Adrenal gland (tissue), 5 donors: ENCODE measurements at regions not wholly inside any gene's neighbourhood (a gene's known extent, or its start where the extent isn't known, plus 50 kb on each side); places are given as distances from the start of the nearest gene placed in this dataset.
"Not testable (repeated sequence)": the region's sequence is repeated elsewhere in the genome, so short reads cannot be mapped to it uniquely, and the experiment has no call there.

ENCODE experiments used
- POLR2A ChIP-seq, 2 donors: fragments of 450-650 bp; IDR thresholded peaks; one replicate each; pipeline ENCODE4 v1.6.1; 2017; ENCODE audit warnings: antibody characterized with exemption in 2 of 2, mild to moderate bottlenecking in 2 of 2, moderate library complexity in 1 of 2
- TF ChIP-seq, protein P1 (sequence below), 6 experiments: fragments of 450-650 bp in 4 of 6; fragments of 200-600 bp in 2 of 6; sonication (generic) in 1 of 6; IDR thresholded peaks; 1 replicate in 5 of 6; 2 replicates in 1 of 6; pipeline versions ENCODE4 v1.5.1 to v1.8.0; 2016 to 2021; ENCODE audit warnings: antibody characterized with exemption in 6 of 6, mild to moderate bottlenecking in 2 of 6, moderate library complexity in 1 of 6
- donor health status: DM: no; HTN: no; CAD: no.

DNA sequence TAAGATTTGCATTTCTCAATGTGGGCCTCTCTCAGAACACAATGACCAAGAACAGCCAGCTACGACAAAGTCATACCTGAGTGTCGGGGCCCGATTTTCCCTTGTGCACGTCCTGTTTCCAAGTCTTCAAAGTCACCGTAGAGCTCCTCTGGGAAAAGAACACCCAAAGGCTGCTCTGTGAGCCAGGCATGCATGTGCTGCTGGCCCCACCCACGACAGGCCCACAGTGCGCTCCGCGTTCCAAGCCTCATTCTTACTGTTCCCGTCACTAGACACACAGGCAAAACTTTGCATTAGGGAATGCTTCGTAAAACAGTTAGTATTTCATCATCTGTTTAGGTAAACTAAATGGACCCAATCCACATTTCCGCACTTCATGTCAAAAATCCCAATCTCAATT is 1905.1 kb downstream of the FOXD4L5 start:
- TF ChIP-seq, protein P1, sequence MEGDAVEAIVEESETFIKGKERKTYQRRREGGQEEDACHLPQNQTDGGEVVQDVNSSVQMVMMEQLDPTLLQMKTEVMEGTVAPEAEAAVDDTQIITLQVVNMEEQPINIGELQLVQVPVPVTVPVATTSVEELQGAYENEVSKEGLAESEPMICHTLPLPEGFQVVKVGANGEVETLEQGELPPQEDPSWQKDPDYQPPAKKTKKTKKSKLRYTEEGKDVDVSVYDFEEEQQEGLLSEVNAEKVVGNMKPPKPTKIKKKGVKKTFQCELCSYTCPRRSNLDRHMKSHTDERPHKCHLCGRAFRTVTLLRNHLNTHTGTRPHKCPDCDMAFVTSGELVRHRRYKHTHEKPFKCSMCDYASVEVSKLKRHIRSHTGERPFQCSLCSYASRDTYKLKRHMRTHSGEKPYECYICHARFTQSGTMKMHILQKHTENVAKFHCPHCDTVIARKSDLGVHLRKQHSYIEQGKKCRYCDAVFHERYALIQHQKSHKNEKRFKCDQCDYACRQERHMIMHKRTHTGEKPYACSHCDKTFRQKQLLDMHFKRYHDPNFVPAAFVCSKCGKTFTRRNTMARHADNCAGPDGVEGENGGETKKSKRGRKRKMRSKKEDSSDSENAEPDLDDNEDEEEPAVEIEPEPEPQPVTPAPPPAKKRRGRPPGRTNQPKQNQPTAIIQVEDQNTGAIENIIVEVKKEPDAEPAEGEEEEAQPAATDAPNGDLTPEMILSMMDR (IDR thresholded peaks at IDR 0.05): not testable (repeated sequence)
- TF ChIP-seq POLR2A (IDR thresholded peaks at IDR 0.05): not testable (repeated sequence)
